HEK293T (cell line): ENCODE measurements at regions not wholly inside any gene's neighbourhood (a gene's known extent, or its start where the extent isn't known, plus 50 kb on each side); places are given as distances from the start of the nearest gene placed in this dataset.

Experiments used
- CTCF ChIA-PET: fragments of 350-600 bp; formaldehyde crosslinking; extraction: SDS; loops from one replicate; lab custom pipeline; 2021; ENCODE audit warnings: antibody characterized with exemption, inconsistent platforms; lab: Yijun Ruan, JAX
- POLR2A ChIA-PET: fragments of 350-600 bp; formaldehyde crosslinking; extraction: SDS; loops from one replicate; lab custom pipeline; 2020; ENCODE audit warnings: antibody characterized with exemption, inconsistent platforms; lab: Yijun Ruan, JAX
- DNase-seq: peaks from one replicate; pipeline ENCODE4 v3.0.0; 2012; ENCODE audit warnings: mixed read lengths; ENCODE audit errors: extremely low spot score
- ARNT ChIP-seq: fragments of 450-650 bp; IDR thresholded peaks from 2 replicates; pipeline ENCODE4 v1.6.1; 2017; ENCODE audit warnings: mild to moderate bottlenecking
- BHLHE40 ChIP-seq: fragments of 450-650 bp; IDR thresholded peaks from 2 replicates; pipeline ENCODE4 v1.6.1; 2016; ENCODE audit warnings: mild to moderate bottlenecking, moderate library complexity, borderline replicate concordance
- CTBP1 ChIP-seq: fragments of 450-650 bp; IDR thresholded peaks from 2 replicates; pipeline ENCODE4 v1.6.1; 2016; ENCODE audit warnings: borderline replicate concordance
- ELF4 ChIP-seq: fragments of 450-650 bp; IDR thresholded peaks from 2 replicates; pipeline ENCODE4 v1.6.1; 2017; ENCODE audit warnings: antibody characterized with exemption
- FOXA1 ChIP-seq: fragments of 450-650 bp; IDR thresholded peaks from 2 replicates; pipeline ENCODE4 v1.6.1; 2016; ENCODE audit warnings: mild to moderate bottlenecking
- FOXK2 ChIP-seq: fragments of 450-650 bp; IDR thresholded peaks from 2 replicates; pipeline ENCODE4 v1.6.1; 2016; ENCODE audit warnings: mild to moderate bottlenecking
- FOXM1 ChIP-seq: fragments of 450-650 bp; IDR thresholded peaks from 2 replicates; pipeline ENCODE4 v1.6.1; 2017; ENCODE audit warnings: mild to moderate bottlenecking, borderline replicate concordance
- HDGF ChIP-seq: fragments of 450-650 bp; IDR thresholded peaks from 2 replicates; pipeline ENCODE4 v1.6.1; 2017; ENCODE audit warnings: antibody characterized with exemption, borderline replicate concordance
- L3MBTL2 ChIP-seq: fragments of 450-650 bp; conservative IDR thresholded peaks from 2 replicates; pipeline ENCODE4 v1.6.1; 2016; ENCODE audit warnings: mild to moderate bottlenecking
- LEF1 ChIP-seq: fragments of 450-650 bp; IDR thresholded peaks from 2 replicates; pipeline ENCODE4 v1.6.1; 2017; ENCODE audit warnings: mild to moderate bottlenecking, borderline replicate concordance
- NFRKB ChIP-seq: fragments of 450-650 bp; IDR thresholded peaks from 2 replicates; pipeline ENCODE4 v1.6.1; 2016; ENCODE audit warnings: mild to moderate bottlenecking, moderate library complexity
- SP1 ChIP-seq: fragments of 450-650 bp; IDR thresholded peaks from 2 replicates; pipeline ENCODE4 v1.6.1; 2017
- SUZ12 ChIP-seq: fragments of 450-650 bp; IDR thresholded peaks from 2 replicates; pipeline ENCODE4 v1.6.1; 2016; ENCODE audit warnings: mild to moderate bottlenecking
- TARDBP ChIP-seq: fragments of 450-650 bp; IDR thresholded peaks from 2 replicates; pipeline ENCODE4 v1.6.1; 2016
- ZNF384 ChIP-seq: fragments of 450-650 bp; IDR thresholded peaks from 2 replicates; pipeline ENCODE4 v1.6.1; 2016
- TF ChIP-seq, protein P1 (sequence below): fragments of 450-650 bp; IDR thresholded peaks from 2 replicates; pipeline ENCODE4 v1.6.1; 2016

DNA sequence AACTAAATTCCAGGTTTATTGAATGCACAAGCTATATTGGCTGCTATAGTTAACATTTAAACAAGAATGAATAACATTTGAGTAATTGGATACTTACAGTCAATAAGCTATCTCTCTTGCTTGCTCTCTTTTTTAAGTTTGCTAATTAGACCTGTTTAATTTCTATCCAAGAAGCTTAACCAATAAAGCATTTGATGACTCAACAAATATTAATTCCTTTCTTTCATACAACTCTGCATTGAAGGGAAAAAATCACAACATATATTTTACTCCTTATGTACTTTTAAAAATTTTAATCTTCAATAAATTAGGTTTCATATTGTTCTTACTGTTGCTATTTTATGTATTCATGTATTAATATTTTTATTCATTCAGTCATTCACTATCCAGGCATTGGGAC lies 1552.6 kb upstream of the ADGRL3 start:
- DNase-seq: no peak
- TF ChIP-seq TARDBP (no peak), CTBP1 (no peak), ELF4 (no peak), FOXA1 (no peak), FOXM1 (no peak), HDGF (no peak), LEF1 (no peak), NFRKB (no peak), BHLHE40 (no peak), FOXK2 (no peak), SUZ12 (no peak)
- ChIA-PET POLR2A (no interaction called here), CTCF (no interaction called here)

DNA sequence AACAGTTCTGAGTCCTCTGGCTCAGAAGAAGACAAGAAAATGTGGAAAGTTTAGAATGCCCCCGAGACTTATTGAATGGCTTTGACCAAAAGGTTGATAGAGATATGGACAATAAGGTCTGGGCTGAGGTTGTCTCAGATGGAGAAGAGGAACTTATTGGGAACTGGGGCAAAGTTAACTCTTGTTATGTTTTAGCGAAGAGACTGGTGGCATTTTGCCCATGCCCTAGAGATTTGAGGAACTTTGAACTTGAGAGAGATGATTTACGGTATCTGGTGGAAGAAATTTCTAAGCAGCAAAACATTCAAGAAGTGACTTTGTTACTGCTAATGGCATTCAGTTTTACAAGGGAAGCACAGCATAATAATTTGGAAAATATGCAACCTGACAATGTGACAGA lies 1549.3 kb upstream of the ADGRL3 start:
- POLR2A ChIA-PET: no interaction called here
- CTCF ChIA-PET: no interaction called here
- TF ChIP-seq TARDBP (no peak), NFRKB (no peak), LEF1 (no peak), ZNF384 (no peak), L3MBTL2 (no peak), SUZ12 (no peak), FOXK2 (no peak), SP1 (no peak), CTBP1 (no peak), BHLHE40 (no peak), FOXM1 (no peak)
- TF ChIP-seq, protein P1, sequence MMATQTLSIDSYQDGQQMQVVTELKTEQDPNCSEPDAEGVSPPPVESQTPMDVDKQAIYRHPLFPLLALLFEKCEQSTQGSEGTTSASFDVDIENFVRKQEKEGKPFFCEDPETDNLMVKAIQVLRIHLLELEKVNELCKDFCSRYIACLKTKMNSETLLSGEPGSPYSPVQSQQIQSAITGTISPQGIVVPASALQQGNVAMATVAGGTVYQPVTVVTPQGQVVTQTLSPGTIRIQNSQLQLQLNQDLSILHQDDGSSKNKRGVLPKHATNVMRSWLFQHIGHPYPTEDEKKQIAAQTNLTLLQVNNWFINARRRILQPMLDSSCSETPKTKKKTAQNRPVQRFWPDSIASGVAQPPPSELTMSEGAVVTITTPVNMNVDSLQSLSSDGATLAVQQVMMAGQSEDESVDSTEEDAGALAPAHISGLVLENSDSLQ: no peak
- DNase-seq: no peak

DNA sequence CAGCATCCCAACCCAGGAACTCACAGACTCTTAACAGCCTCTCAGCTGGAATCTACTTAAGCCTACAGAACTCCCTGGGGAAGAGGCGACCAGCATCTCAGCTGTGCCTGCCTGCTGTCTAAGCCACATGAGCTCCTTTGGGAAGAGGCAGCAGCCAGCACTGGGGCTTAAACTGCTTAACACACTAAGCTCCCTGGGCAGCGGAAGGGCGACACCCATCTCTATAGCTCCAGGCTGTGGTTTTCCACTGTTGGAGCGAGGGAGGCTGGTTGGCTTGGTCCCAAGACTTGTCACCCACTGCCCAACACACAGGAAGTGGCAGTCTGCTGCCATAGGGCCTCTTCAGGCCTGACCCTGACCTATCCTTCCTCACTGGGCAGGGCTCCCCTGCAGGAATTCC lies 1544.1 kb upstream of the ADGRL3 start:
- no peak for TF ChIP-seq BHLHE40
- TF ChIP-seq FOXA1: no peak
- no peak for TF ChIP-seq FOXK2
- no peak for TF ChIP-seq FOXM1
- no peak for TF ChIP-seq L3MBTL2
- POLR2A ChIA-PET: no interaction called here
- CTCF ChIA-PET: no interaction called here
- no peak for DNase-seq

DNA sequence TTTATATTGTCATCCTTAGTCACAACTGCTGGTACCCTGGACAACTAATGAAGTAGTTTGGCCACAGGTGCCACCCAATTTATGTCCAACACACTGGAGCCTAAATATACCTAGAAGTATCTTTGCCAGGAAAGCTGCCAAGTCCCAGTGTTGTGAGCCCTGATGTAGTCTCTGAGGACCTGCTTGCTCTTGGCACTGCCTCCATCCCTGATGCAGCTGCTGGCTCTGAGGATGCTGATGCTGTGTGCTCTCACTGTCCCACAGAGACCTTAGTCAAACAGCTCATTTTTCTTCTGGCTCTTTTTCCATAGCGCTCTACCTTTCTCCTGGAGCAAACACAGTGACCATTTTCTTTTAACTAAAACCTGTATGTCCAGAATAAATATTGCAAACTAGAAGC lies 1535.4 kb upstream of the ADGRL3 start:
- TF ChIP-seq HDGF (no peak), CTBP1 (no peak), FOXM1 (no peak), FOXK2 (no peak), ARNT (no peak), L3MBTL2 (no peak), FOXA1 (no peak), SUZ12 (no peak), ELF4 (no peak), TARDBP (no peak), SP1 (no peak), LEF1 (no peak), ZNF384 (no peak), NFRKB (no peak), BHLHE40 (no peak)
- TF ChIP-seq, protein P1: no peak
- CTCF ChIA-PET: no interaction called here
- no peak for DNase-seq
- POLR2A ChIA-PET: no interaction called here

DNA sequence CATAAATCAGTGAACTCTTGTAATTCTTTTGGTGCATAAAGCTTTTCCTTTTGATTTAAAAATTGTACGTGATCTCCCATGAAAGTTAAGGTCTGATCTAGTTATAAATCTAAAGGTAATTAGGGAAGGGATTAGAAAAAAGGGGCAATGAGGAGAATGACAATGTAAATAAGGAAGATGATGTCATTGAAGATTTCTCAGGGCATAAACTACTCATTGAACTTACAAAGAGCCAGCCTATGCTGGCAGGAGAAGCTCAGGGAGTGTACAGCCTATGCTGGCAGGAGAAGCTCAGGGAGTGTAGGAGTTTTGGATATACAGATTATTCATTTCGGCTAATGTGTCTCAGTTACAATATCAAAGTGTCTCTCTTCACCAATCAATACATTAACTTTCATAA lies 1533.5 kb upstream of the ADGRL3 start:
- no peak for TF ChIP-seq ELF4
- CTCF ChIA-PET: no interaction called here
- no peak for DNase-seq
- POLR2A ChIA-PET: no interaction called here

DNA sequence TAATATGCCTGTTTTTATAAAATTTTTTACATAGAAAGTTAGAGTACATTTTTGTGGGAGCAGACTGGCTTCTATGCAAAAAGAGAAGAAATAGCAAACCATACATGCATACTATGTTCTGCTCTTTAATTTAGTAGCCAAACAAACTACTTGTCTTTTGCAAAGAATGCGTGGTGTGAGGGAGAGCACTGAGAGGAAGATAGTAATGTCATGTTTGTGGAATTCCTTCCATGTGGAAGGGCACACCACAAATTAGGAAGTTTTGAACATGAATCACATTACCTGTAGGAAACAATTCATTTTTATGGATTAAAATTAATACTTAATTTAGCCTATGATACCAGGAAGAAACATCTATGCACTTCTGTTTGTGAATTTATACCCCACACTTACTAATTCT lies 1529.1 kb upstream of the ADGRL3 start:
- DNase-seq: no peak

More for the DNA sequence above, 1529.1 kb upstream of the ADGRL3 start:
- CTCF ChIA-PET: no interaction called here
- POLR2A ChIA-PET: no interaction called here
- TF ChIP-seq ZNF384: no peak
- TF ChIP-seq NFRKB: no peak
- TF ChIP-seq, protein P1: no peak
- TF ChIP-seq ARNT: no peak
- TF ChIP-seq BHLHE40: no peak
- TF ChIP-seq HDGF: no peak
- TF ChIP-seq TARDBP: no peak
- TF ChIP-seq L3MBTL2: no peak
- TF ChIP-seq FOXM1: no peak
- TF ChIP-seq FOXA1: no peak
